Peyer's patch (tissue), 4 donors: ENCODE measurements at regions not wholly inside any gene's neighbourhood (a gene's known extent, or its start where the extent isn't known, plus 50 kb on each side); places are given as distances from the start of the nearest gene placed in this dataset.

Experiments used
- POLR2A ChIP-seq, 2 donors: fragments of 450-650 bp; IDR thresholded peaks; one replicate each; pipeline ENCODE4 v1.5.1; 2017; ENCODE audit warnings: antibody characterized with exemption in 2 of 2, mild to moderate bottlenecking in 2 of 2, moderate library complexity in 2 of 2
- TF ChIP-seq, protein P1 (sequence below), 6 experiments: fragments of 450-650 bp in 4 of 6; fragments of 200-600 bp in 2 of 6; sonication (generic) in 1 of 6; IDR thresholded peaks; one replicate each; pipeline ENCODE4 v1.5.1; 2017 to 2019; ENCODE audit warnings: antibody characterized with exemption in 6 of 6, mild to moderate bottlenecking in 3 of 6, moderate library complexity in 1 of 6

- TF ChIP-seq, protein P1, sequence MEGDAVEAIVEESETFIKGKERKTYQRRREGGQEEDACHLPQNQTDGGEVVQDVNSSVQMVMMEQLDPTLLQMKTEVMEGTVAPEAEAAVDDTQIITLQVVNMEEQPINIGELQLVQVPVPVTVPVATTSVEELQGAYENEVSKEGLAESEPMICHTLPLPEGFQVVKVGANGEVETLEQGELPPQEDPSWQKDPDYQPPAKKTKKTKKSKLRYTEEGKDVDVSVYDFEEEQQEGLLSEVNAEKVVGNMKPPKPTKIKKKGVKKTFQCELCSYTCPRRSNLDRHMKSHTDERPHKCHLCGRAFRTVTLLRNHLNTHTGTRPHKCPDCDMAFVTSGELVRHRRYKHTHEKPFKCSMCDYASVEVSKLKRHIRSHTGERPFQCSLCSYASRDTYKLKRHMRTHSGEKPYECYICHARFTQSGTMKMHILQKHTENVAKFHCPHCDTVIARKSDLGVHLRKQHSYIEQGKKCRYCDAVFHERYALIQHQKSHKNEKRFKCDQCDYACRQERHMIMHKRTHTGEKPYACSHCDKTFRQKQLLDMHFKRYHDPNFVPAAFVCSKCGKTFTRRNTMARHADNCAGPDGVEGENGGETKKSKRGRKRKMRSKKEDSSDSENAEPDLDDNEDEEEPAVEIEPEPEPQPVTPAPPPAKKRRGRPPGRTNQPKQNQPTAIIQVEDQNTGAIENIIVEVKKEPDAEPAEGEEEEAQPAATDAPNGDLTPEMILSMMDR (IDR thresholded peaks at IDR 0.05): no peak
- TF ChIP-seq POLR2A (IDR thresholded peaks at IDR 0.05): no peak
These were observed 465.1 kb upstream of the PABPC4L start for GRCh38 chr4:134666640-134667039.
